ENCODE measurements at regions not wholly inside any gene's neighbourhood (a gene's known extent, or its start where the extent isn't known, plus 50 kb on each side); places are given as distances from the start of the nearest gene placed in this dataset.

DNA sequence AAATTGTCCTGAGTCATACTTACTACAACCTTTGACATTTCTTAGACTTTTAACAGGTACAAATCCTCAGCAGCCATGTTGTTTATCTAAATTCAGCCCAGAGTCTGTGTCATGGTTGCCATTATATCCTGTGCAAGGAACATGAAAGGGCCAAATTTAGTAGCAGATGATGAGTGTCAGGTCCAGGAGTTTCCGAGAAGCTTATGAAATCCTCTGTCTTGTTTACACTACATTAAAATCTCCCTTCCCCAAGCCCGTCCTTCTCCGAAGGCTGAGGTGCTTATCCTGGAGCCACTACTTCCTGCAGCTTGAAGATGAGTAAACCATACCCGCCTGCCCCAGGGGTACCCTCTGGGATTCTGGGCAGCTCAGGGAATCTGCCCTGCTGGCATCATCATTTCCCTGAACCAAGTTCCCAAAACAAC lies 102.6 kb upstream of the SERP2 start:
- no peaks in the 10 kb centered on the region for H3K36me3 ChIP-seq (ENCODE audit: insufficient read depth, low read length)
- no peak overlapping the region for H3K4me2 ChIP-seq (ENCODE audit: low read depth, low read length, poor library complexity, severe bottlenecking)
- no peak overlapping the region for H3K4me3 ChIP-seq (ENCODE audit: low read length)
- peaks cover 40% of the 10 kb centered on the region for H3K4me1 ChIP-seq (ENCODE audit: low read length)
- H2AFZ ChIP-seq (ENCODE audit: low read length): no peak overlapping the region
- H3K27me3 ChIP-seq (ENCODE audit: low read length): no peaks in the 10 kb centered on the region
- no peaks in the 10 kb centered on the region for H3K79me2 ChIP-seq (ENCODE audit: low read length)
- H3K9me2 ChIP-seq (replicated peaks; ENCODE audit: insufficient read depth, low read length): no peaks in the 10 kb centered on the region
- no peak overlapping the region for H3K27ac ChIP-seq (ENCODE audit: low read length)
- DNase-seq: no peak
- no peaks in the 10 kb centered on the region for H3K9me3 ChIP-seq (ENCODE audit: low read length)
- no peak overlapping the region for H3K9ac ChIP-seq (ENCODE audit: low read length)
- H4K20me1 ChIP-seq (ENCODE audit: insufficient read depth, low read depth, low read length): no peaks in the 10 kb centered on the region

DNA sequence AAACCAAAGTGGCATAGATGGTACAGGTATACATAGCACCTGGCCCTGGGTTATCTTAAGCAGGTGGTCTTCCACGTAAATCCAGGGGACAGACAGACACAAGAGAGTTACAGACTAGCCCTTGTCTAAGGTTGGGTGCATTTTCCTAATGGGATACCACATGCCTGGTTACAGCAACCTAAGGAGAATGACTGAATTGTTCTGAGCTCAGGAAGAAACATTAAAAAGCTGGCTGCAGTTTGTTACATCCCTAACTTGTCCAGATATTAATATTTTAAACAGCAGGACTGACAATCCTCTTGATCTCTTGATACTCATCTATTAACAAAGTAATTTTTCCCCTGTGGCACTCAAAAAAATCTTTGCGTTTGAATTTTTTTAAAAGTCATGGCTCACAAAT lies 102.2 kb upstream of the SERP2 start:
- no peaks in the 10 kb centered on the region for H3K27me3 ChIP-seq (ENCODE audit: low read length)
- H3K4me1 ChIP-seq (ENCODE audit: low read length): peaks cover 45% of the 10 kb centered on the region
- H3K9me2 ChIP-seq (replicated peaks; ENCODE audit: insufficient read depth, low read length): no peaks in the 10 kb centered on the region
- no peaks in the 10 kb centered on the region for H3K79me2 ChIP-seq (ENCODE audit: low read length)
- no peak overlapping the region for H2AFZ ChIP-seq (ENCODE audit: low read length)
- no peaks in the 10 kb centered on the region for H4K20me1 ChIP-seq (ENCODE audit: insufficient read depth, low read depth, low read length)
- no peaks in the 10 kb centered on the region for H3K9me3 ChIP-seq (ENCODE audit: low read length)
- no peak overlapping the region for H3K4me3 ChIP-seq (ENCODE audit: low read length)
- no peak overlapping the region for H3K9ac ChIP-seq (ENCODE audit: low read length)
- DNase-seq: no peak
- H3K36me3 ChIP-seq (ENCODE audit: insufficient read depth, low read length): no peaks in the 10 kb centered on the region
- H3K27ac ChIP-seq (ENCODE audit: low read length): no peak overlapping the region
- H3K4me2 ChIP-seq (ENCODE audit: low read depth, low read length, poor library complexity, severe bottlenecking): no peak overlapping the region

DNA sequence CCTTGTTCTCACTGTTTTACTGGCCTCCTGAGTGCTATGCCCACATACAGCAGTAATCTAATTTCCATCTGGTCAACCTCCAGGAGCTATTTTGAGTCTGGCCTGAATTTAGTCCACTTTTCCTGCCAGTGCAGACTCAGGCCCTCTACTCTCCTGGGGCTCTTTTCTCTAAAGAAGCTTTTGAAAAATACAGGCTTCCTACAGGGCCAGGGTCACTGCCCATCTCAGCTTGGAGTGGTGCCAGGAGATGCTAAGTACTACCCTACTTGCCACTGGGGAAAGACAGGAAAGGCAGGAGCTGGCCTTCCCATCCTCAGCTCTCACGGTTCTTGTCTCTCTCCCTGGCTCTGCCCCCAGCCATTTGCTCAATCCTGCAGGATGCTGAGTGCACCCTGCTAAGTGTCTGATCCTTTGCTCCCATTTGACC lies 101.7 kb upstream of the SERP2 start:
- Histone ChIP-seq H3K79me2 (ENCODE audit: low read length) (no peaks in the 10 kb centered on the region), H3K4me2 (ENCODE audit: low read depth, low read length, poor library complexity, severe bottlenecking) (no peak overlapping the region), H3K9me2 (replicated peaks; ENCODE audit: insufficient read depth, low read length) (no peaks in the 10 kb centered on the region), H2AFZ (ENCODE audit: low read length) (no peak overlapping the region), H3K4me3 (ENCODE audit: low read length) (no peak overlapping the region), H3K27ac (ENCODE audit: low read length) (no peak overlapping the region), H3K36me3 (ENCODE audit: insufficient read depth, low read length) (no peaks in the 10 kb centered on the region), H4K20me1 (ENCODE audit: insufficient read depth, low read depth, low read length) (no peaks in the 10 kb centered on the region), H3K4me1 (ENCODE audit: low read length) (peaks cover 48% of the 10 kb centered on the region), H3K9ac (ENCODE audit: low read length) (no peak overlapping the region), H3K27me3 (ENCODE audit: low read length) (no peaks in the 10 kb centered on the region), H3K9me3 (ENCODE audit: low read length) (no peaks in the 10 kb centered on the region)
- DNase-seq: no peak

DNA sequence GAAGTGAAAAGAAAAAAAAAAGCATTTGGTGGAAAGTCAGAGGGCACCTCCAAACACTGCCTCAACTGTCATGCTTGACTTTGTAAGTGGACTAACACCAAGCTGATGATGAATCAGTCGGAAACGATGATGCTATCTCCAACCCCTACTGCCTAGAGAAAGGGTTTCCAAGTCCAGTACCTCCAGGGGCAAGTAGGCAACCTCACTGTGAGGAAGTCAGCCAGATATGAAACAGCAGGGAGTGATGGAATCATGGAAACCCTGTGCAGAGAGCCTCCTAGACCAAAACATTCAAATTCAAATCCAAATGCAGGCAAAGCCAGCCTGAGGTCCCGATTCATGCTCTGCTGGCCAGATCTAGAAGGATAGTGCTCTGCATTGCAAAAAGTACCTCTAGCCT lies 100.9 kb upstream of the SERP2 start:
- H3K36me3 ChIP-seq (ENCODE audit: insufficient read depth, low read length): no peaks in the 10 kb centered on the region
- no peak overlapping the region for H3K4me2 ChIP-seq (ENCODE audit: low read depth, low read length, poor library complexity, severe bottlenecking)
- H3K27ac ChIP-seq (ENCODE audit: low read length): no peak overlapping the region
- no peaks in the 10 kb centered on the region for H4K20me1 ChIP-seq (ENCODE audit: insufficient read depth, low read depth, low read length)
- DNase-seq: no peak
- no peaks in the 10 kb centered on the region for H3K9me3 ChIP-seq (ENCODE audit: low read length)
- 0 out of 2 replicates have a peak, but pooled peaks cover under 1% of the 10 kb centered on the region for H3K27me3 ChIP-seq (ENCODE audit: low read length)
- no peaks in the 10 kb centered on the region for H3K79me2 ChIP-seq (ENCODE audit: low read length)
- no peak overlapping the region for H3K9ac ChIP-seq (ENCODE audit: low read length)
- H3K4me3 ChIP-seq (ENCODE audit: low read length): no peak overlapping the region
- H3K9me2 ChIP-seq (replicated peaks; ENCODE audit: insufficient read depth, low read length): no peaks in the 10 kb centered on the region
- no peak overlapping the region for H2AFZ ChIP-seq (ENCODE audit: low read length)
- H3K4me1 ChIP-seq (ENCODE audit: low read length): peaks cover 46% of the 10 kb centered on the region

DNA sequence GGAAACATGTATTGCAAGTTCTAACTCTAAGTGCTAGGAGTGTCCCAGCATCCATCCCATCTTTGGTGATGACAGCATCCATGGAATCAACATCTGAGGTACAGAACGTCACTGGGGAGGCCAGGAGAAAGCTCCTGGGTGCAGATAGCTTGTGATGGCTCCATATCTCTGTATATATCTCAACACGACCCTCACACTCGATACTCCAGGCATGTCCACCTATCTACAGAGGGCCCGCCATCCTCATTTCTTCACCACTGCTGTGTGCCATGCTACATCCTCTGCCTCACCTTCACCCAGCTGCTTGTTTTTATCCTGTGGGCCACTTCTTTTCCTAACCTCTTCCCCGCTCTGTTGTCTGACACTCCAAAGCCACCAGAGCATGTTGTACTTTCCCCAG lies 100.4 kb upstream of the SERP2 start:
- Histone ChIP-seq H3K9me2 (replicated peaks; ENCODE audit: insufficient read depth, low read length) (no peaks in the 10 kb centered on the region), H3K79me2 (ENCODE audit: low read length) (no peaks in the 10 kb centered on the region), H3K36me3 (ENCODE audit: insufficient read depth, low read length) (no peaks in the 10 kb centered on the region), H3K9me3 (ENCODE audit: low read length) (no peaks in the 10 kb centered on the region), H3K9ac (ENCODE audit: low read length) (no peak overlapping the region), H3K27me3 (ENCODE audit: low read length) (0 out of 2 replicates have a peak, but pooled peaks cover 4% of the 10 kb centered on the region), H2AFZ (ENCODE audit: low read length) (no peak overlapping the region), H3K27ac (ENCODE audit: low read length) (no peak overlapping the region), H3K4me2 (ENCODE audit: low read depth, low read length, poor library complexity, severe bottlenecking) (no peak overlapping the region), H3K4me3 (ENCODE audit: low read length) (no peak overlapping the region), H3K4me1 (ENCODE audit: low read length) (peaks cover 46% of the 10 kb centered on the region), H4K20me1 (ENCODE audit: insufficient read depth, low read depth, low read length) (no peaks in the 10 kb centered on the region)
- DNase-seq: no peak

DNA sequence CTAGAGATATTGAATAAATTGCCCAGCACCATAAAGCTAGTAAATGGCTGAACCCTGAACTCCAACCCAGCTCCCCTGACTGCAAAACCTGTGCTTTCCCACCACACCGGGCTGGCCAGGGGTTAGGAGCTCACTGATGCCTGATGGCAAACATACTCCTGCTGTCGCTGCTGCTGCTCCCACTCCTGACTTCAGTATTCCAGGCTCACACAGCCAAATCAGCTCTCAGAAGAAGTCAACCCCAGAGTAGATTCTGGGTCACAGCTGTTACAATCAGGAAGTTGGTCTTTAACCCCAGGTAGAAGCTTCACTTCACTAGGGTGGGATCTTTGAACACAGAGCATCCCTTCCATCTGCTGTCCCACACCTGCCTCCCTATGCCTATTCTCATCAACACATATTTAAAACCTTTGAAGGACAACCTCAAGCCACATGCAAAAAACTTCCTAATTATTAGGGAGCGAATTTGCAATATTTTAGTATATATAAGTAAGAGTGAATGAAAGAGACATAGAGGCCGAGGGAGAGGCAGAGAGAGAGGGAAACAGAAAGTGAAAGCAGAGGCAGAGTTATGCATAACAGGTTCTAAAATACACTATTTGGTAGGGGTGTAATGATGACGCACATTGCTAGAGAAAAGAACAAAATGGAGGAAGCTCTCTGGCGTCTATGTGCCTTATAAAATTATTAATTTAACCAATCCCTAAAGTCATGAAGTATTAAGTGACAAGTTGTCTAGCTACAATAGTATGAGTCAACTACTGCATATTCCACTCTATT lies 99.4 kb upstream of the SERP2 start:
- no peaks in the 10 kb centered on the region for H4K20me1 ChIP-seq (ENCODE audit: insufficient read depth, low read depth, low read length)
- peak; percentile 69 for DNase-seq
- no peaks in the 10 kb centered on the region for H3K9me2 ChIP-seq (replicated peaks; ENCODE audit: insufficient read depth, low read length)
- peak overlapping the region; percentile 69 for H2AFZ ChIP-seq (ENCODE audit: low read length)
- H3K27ac ChIP-seq (ENCODE audit: low read length): peak overlapping the region; percentile 86
- peak overlapping the region; percentile 47 for H3K9ac ChIP-seq (ENCODE audit: low read length)
- no peaks in the 10 kb centered on the region for H3K36me3 ChIP-seq (ENCODE audit: insufficient read depth, low read length)
- 0 out of 2 replicates have a peak, but pooled peaks cover 4% of the 10 kb centered on the region for H3K27me3 ChIP-seq (ENCODE audit: low read length)
- peak overlapping the region; percentile 37 for H3K4me3 ChIP-seq (ENCODE audit: low read length)
- H3K4me1 ChIP-seq (ENCODE audit: low read length): peaks cover 51% of the 10 kb centered on the region
- H3K4me2 ChIP-seq (ENCODE audit: low read depth, low read length, poor library complexity, severe bottlenecking): peak overlapping the region; percentile 65
- H3K79me2 ChIP-seq (ENCODE audit: low read length): no peaks in the 10 kb centered on the region
- H3K9me3 ChIP-seq (ENCODE audit: low read length): no peaks in the 10 kb centered on the region

DNA sequence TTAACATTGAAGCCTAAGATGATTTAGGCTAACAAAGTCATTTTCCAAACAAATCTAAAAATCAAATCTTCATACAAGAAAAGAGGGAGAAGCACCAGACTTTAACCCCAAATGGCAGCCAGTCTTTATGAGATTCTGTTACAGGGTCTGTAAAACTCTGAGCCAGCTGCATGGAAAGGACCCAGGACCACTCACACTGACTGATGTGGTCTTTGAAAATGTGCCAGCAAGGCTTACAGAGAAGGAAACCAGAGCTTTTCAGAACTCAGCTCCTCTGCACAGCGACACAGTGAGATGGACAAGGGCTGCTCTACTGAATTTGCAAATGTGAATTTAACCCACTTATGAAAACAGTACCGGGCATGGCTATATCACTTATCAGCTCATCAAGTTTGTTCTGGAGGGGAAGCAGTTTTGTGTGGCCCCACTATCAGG lies 98.8 kb upstream of the SERP2 start:
- H2AFZ ChIP-seq (ENCODE audit: low read length): peak overlapping the region; percentile 69
- H3K9me2 ChIP-seq (replicated peaks; ENCODE audit: insufficient read depth, low read length): no peaks in the 10 kb centered on the region
- H3K4me1 ChIP-seq (ENCODE audit: low read length): peaks cover 57% of the 10 kb centered on the region
- no peaks in the 10 kb centered on the region for H3K9me3 ChIP-seq (ENCODE audit: low read length)
- H3K36me3 ChIP-seq (ENCODE audit: insufficient read depth, low read length): no peaks in the 10 kb centered on the region
- no peaks in the 10 kb centered on the region for H4K20me1 ChIP-seq (ENCODE audit: insufficient read depth, low read depth, low read length)
- H3K27me3 ChIP-seq (ENCODE audit: low read length): 0 out of 2 replicates have a peak, but pooled peaks cover 4% of the 10 kb centered on the region
- peak overlapping the region; percentile 37 for H3K4me3 ChIP-seq (ENCODE audit: low read length)
- no peaks in the 10 kb centered on the region for H3K79me2 ChIP-seq (ENCODE audit: low read length)
- DNase-seq: peak; percentile 43
- peak overlapping the region; percentile 65 for H3K4me2 ChIP-seq (ENCODE audit: low read depth, low read length, poor library complexity, severe bottlenecking)
- peak overlapping the region; percentile 86 for H3K27ac ChIP-seq (ENCODE audit: low read length)
- H3K9ac ChIP-seq (ENCODE audit: low read length): peak overlapping the region; percentile 47

DNA sequence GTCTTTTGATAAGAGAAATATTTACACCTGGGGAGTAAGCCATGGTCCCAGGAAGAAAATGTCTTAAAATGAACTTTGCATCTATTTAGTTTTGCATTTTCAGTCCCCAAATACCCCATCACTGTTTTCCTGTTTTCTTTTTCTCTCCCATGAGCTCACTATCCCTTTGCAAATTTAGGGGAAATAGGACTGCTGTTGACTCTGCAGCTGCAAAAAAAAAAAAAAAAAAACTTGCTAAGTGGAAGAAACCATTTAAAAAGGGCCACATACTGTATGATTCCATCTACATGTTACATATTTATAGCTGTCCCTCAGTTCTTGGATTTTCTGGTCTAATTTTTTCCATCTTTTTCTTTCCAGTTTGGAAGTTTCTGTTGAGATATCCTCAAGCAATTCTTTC lies 98.2 kb upstream of the SERP2 start:
- Histone ChIP-seq H3K79me2 (ENCODE audit: low read length) (no peaks in the 10 kb centered on the region), H3K27ac (ENCODE audit: low read length) (peak overlapping the region; percentile 86), H3K9me2 (replicated peaks; ENCODE audit: insufficient read depth, low read length) (no peaks in the 10 kb centered on the region), H3K4me1 (ENCODE audit: low read length) (peaks cover 63% of the 10 kb centered on the region), H2AFZ (ENCODE audit: low read length) (peak overlapping the region; percentile 69), H3K9ac (ENCODE audit: low read length) (peak overlapping the region; percentile 23; the same call in 1 of the 2 replicates), H4K20me1 (ENCODE audit: insufficient read depth, low read depth, low read length) (no peaks in the 10 kb centered on the region), H3K4me2 (ENCODE audit: low read depth, low read length, poor library complexity, severe bottlenecking) (peak overlapping the region; percentile 65), H3K36me3 (ENCODE audit: insufficient read depth, low read length) (no peaks in the 10 kb centered on the region), H3K27me3 (ENCODE audit: low read length) (0 out of 2 replicates have a peak, but pooled peaks cover 4% of the 10 kb centered on the region), H3K9me3 (ENCODE audit: low read length) (no peaks in the 10 kb centered on the region), H3K4me3 (ENCODE audit: low read length) (peak overlapping the region; percentile 37; the same call in 1 of the 2 replicates)
- peak; percentile 47 for DNase-seq

All from Karpas-422 (cell line).